Heart left ventricle (tissue), 13 donors: ENCODE measurements at regions not wholly inside any gene's neighbourhood (a gene's known extent, or its start where the extent isn't known, plus 50 kb on each side); places are given as distances from the start of the nearest gene placed in this dataset.

ENCODE experiments used
- CTCF ChIP-seq, 12 donors: fragments of 200-600 bp; sonication (generic) in 4 of 12; IDR thresholded peaks; one replicate each; pipeline versions ENCODE4 v1.5.0 to v1.8.0; 2018 to 2022; ENCODE audit warnings: antibody characterized with exemption in 12 of 12, mild to moderate bottlenecking in 5 of 12
- POLR2A ChIP-seq, 2 donors: fragments of 450-650 bp; IDR thresholded peaks; one replicate each; pipeline ENCODE4 v1.6.1; 2017; ENCODE audit warnings: antibody characterized with exemption in 2 of 2, mild to moderate bottlenecking in 2 of 2, moderate library complexity in 2 of 2
- donor health status: ischemic (EF 13 %, LVEDD 7.1; RV severe dilation, severe dysfunction).
- donor health status: DM: no; HTN: yes; CAD: no.
- donor health status: DM: no; HTN: no; CAD: no.
- donor health status: ischemic (EF 25% LVEDD 6.9; RV normal size, moderate dysfunction).
- donor health status: ischemic (EF 25% LVEDD 5.7; RV mildly dilated, moderate dysfunction).
- donor health status: ischemic (EF 35%, LVEDD 5.7; RV mildly dilated, moderate dysfunction).
- donor health status: nonischemic (EF 11% LVEDD 7.7; RV severe dilation, severe dysfunction).
- donor health status: DM: yes; HTN: yes; CAD: no.
- donor health status: PGD.
- donor health status: ischemic (EF 29% LVEDD 5.4; RV normal size, mild dysfunction).
- donor health status: nonischemic (EF 23%, LVEDD 6.1; RV moderate dilation, normal function).

- TF ChIP-seq POLR2A (IDR thresholded peaks at IDR 0.05) (no peak), CTCF (IDR thresholded peaks at IDR 0.05) (no peak)
Observed at GRCh38 chr7:22935269-22935668, 78.7 kb downstream of the HYCC1 start.
